DMS79 (cell line): ENCODE measurements at regions not wholly inside any gene's neighbourhood (a gene's known extent, or its start where the extent isn't known, plus 50 kb on each side); places are given as distances from the start of the nearest gene placed in this dataset.
A peak's percentile ranks its signal among the peaks of the same experiment; 100 is the strongest.

Experiments
- DNase-seq: peaks from one replicate; lab custom pipeline; 2025; lab: John Stamatoyannopoulos, UW

- DNase-seq = no peak
Measured at GRCh38 chr11:133787379-133788141, 57.8 kb downstream of the SPATA19 start.

- no peak for DNase-seq
Measured at GRCh38 chr11:133785795-133786340, 59.4 kb downstream of the SPATA19 start.

- no peak for DNase-seq
Measured at GRCh38 chr11:133784359-133784758, 61.0 kb downstream of the SPATA19 start.

GRCh38 chr11:133782116-133782725, 63.1 kb downstream of the SPATA19 start:
- no peak for DNase-seq

GRCh38 chr11:133778161-133778560, 67.2 kb downstream of the SPATA19 start:
- DNase-seq = no peak

- no peak for DNase-seq
Measured at GRCh38 chr11:133776671-133777367, 68.5 kb downstream of the SPATA19 start.

- DNase-seq = no peak
Measured at GRCh38 chr11:133762538-133762937, 82.8 kb downstream of the SPATA19 start.

GRCh38 chr11:133753150-133753549, 92.2 kb downstream of the SPATA19 start:
- DNase-seq = no peak

- DNase-seq = no peak
Measured at GRCh38 chr11:133749841-133750240, 95.5 kb downstream of the SPATA19 start.

- DNase-seq = no peak
Measured at GRCh38 chr11:133747409-133747808, 97.9 kb downstream of the SPATA19 start.

- DNase-seq = no peak
Measured at GRCh38 chr11:133746663-133747306, 98.5 kb downstream of the SPATA19 start.

GRCh38 chr11:133745791-133746190, 99.5 kb downstream of the SPATA19 start:
- no peak for DNase-seq

GRCh38 chr11:133742353-133742752, 103.0 kb downstream of the SPATA19 start:
- no peak for DNase-seq

- no peak for DNase-seq
Measured at GRCh38 chr11:133740963-133741362, 104.3 kb downstream of the SPATA19 start.

GRCh38 chr11:133739481-133739880, 105.8 kb downstream of the SPATA19 start:
- no peak for DNase-seq

GRCh38 chr11:133738624-133739023, 106.7 kb downstream of the SPATA19 start:
- DNase-seq = no peak

GRCh38 chr11:133733631-133734030, 111.7 kb downstream of the SPATA19 start:
- DNase-seq = no peak

- no peak for DNase-seq
Measured at GRCh38 chr11:133732109-133732674, 113.1 kb downstream of the SPATA19 start.

- DNase-seq = no peak
Measured at GRCh38 chr11:133727774-133728173, 117.5 kb downstream of the SPATA19 start.

- DNase-seq = no peak
Measured at GRCh38 chr11:133726542-133726941, 118.8 kb downstream of the SPATA19 start.

GRCh38 chr11:133724116-133724515, 121.2 kb downstream of the SPATA19 start:
- no peak for DNase-seq

GRCh38 chr11:133723056-133723455, 122.3 kb downstream of the SPATA19 start:
- peak; percentile 83 for DNase-seq
